SK-N-SH treated with all-trans-retinoic acid at 6 μM for 48 hours (cell line): ENCODE measurements at regions not wholly inside any gene's neighbourhood (a gene's known extent, or its start where the extent isn't known, plus 50 kb on each side); places are given as distances from the start of the nearest gene placed in this dataset.
"Not testable (repeated sequence)": the region's sequence is repeated elsewhere in the genome, so short reads cannot be mapped to it uniquely, and the experiment has no call there.

Experiments used
- ARNTL ChIP-seq: fragments of 450-650 bp; formaldehyde crosslinking; IDR thresholded peaks from 2 replicates; pipeline ENCODE4 v1.5.0; 2020; ENCODE audit warnings: low read depth, mild to moderate bottlenecking, moderate library complexity, borderline replicate concordance
- ESRRG ChIP-seq: fragments of 250-450 bp; sonication (Bioruptor Pico); IDR thresholded peaks from 2 replicates; pipeline ENCODE4 v1.6.1; 2021; ENCODE audit warnings: mild to moderate bottlenecking
- OSR1 ChIP-seq: fragments of 250-450 bp; sonication (Bioruptor Pico); IDR thresholded peaks from 2 replicates; pipeline ENCODE4 v1.8.0; 2022; ENCODE audit warnings: moderate library complexity, mild to moderate bottlenecking, inconsistent platforms
- RARB ChIP-seq: fragments of 250-450 bp; sonication (Bioruptor Pico); IDR thresholded peaks from 2 replicates; pipeline ENCODE4 v1.8.0; 2021; ENCODE audit warnings: mild to moderate bottlenecking, moderate library complexity
- ZNF70 ChIP-seq: fragments of 450-650 bp; formaldehyde crosslinking; IDR thresholded peaks from 2 replicates; pipeline ENCODE4 v1.5.0; 2020; ENCODE audit warnings: mild to moderate bottlenecking, moderate library complexity
- TF ChIP-seq, protein P1 (sequence below): fragments of 250-450 bp; sonication (Bioruptor Pico); IDR thresholded peaks from 2 replicates; pipeline ENCODE4 v1.5.1; 2021; ENCODE audit warnings: mild to moderate bottlenecking, moderate library complexity
- TF ChIP-seq, protein P2 (sequence below): fragments of 250-450 bp; sonication (Bioruptor Pico); IDR thresholded peaks from 2 replicates; pipeline ENCODE4 v1.8.0; 2020; ENCODE audit warnings: mild to moderate bottlenecking, moderate library complexity, borderline replicate concordance

- TF ChIP-seq, protein P1, sequence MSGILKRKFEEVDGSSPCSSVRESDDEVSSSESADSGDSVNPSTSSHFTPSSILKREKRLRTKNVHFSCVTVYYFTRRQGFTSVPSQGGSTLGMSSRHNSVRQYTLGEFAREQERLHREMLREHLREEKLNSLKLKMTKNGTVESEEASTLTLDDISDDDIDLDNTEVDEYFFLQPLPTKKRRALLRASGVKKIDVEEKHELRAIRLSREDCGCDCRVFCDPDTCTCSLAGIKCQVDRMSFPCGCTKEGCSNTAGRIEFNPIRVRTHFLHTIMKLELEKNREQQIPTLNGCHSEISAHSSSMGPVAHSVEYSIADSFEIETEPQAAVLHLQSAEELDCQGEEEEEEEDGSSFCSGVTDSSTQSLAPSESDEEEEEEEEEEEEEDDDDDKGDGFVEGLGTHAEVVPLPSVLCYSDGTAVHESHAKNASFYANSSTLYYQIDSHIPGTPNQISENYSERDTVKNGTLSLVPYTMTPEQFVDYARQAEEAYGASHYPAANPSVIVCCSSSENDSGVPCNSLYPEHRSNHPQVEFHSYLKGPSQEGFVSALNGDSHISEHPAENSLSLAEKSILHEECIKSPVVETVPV (CRISPR knock-in tag) = not testable (repeated sequence)
- not testable (repeated sequence) for TF ChIP-seq RARB (CRISPR knock-in tag); ARNTL (CRISPR knock-in tag); ZNF70; ESRRG (CRISPR knock-in tag); OSR1
- TF ChIP-seq, protein P2, sequence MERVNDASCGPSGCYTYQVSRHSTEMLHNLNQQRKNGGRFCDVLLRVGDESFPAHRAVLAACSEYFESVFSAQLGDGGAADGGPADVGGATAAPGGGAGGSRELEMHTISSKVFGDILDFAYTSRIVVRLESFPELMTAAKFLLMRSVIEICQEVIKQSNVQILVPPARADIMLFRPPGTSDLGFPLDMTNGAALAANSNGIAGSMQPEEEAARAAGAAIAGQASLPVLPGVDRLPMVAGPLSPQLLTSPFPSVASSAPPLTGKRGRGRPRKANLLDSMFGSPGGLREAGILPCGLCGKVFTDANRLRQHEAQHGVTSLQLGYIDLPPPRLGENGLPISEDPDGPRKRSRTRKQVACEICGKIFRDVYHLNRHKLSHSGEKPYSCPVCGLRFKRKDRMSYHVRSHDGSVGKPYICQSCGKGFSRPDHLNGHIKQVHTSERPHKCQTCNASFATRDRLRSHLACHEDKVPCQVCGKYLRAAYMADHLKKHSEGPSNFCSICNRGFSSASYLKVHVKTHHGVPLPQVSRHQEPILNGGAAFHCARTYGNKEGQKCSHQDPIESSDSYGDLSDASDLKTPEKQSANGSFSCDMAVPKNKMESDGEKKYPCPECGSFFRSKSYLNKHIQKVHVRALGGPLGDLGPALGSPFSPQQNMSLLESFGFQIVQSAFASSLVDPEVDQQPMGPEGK (CRISPR knock-in tag) = not testable (repeated sequence)
Measured at GRCh38 chr17:20898726-20899125, 144.1 kb downstream of the USP22 start.
